ENCODE measurements at regions not wholly inside any gene's neighbourhood (a gene's known extent, or its start where the extent isn't known, plus 50 kb on each side); places are given as distances from the start of the nearest gene placed in this dataset.
"Not testable (repeated sequence)": the region's sequence is repeated elsewhere in the genome, so short reads cannot be mapped to it uniquely, and the experiment has no call there.

- intact Hi-C loops (cut with DNase I), result no loop called here
- Histone ChIP-seq H3K4me3 (no peak overlapping the region), H3K9me3 (no peaks in the 10 kb centered on the region), H3K4me1 (ENCODE audit: insufficient read depth) (no peaks in the 10 kb centered on the region), H3K27ac (no peak overlapping the region), H3K36me3 (no peaks in the 10 kb centered on the region), H3K27me3 (no peaks in the 10 kb centered on the region)
- TF ChIP-seq CTCF (IDR thresholded peaks at IDR 0.05), result no peak
- no peak for TF ChIP-seq EP300 (IDR thresholded peaks at IDR 0.05)
- no peak for TF ChIP-seq POLR2A (IDR thresholded peaks at IDR 0.05)
- 82 to 86% (median 85%) methylated on average over 8 of the region's 8 CpGs for WGBS, 3 donors
- no peak for DNase-seq
Observed at GRCh38 chr12:12008232-12008850, 62.4 kb upstream of the BCL2L14 start.

GRCh38 chr12:12008931-12009611 lies 61.7 kb upstream of the BCL2L14 start:
- no peaks in the 10 kb centered on the region for H3K4me1 ChIP-seq (ENCODE audit: insufficient read depth)
- no peaks in the 10 kb centered on the region for H3K36me3 ChIP-seq
- no peaks in the 10 kb centered on the region for H3K27me3 ChIP-seq
- H3K9me3 ChIP-seq, result no peaks in the 10 kb centered on the region
- TF ChIP-seq EP300 (IDR thresholded peaks at IDR 0.05), result no peak
- no peak for TF ChIP-seq POLR2A (IDR thresholded peaks at IDR 0.05)
- TF ChIP-seq CTCF (IDR thresholded peaks at IDR 0.05), result no peak
- H3K4me3 ChIP-seq, result no peak overlapping the region
- no peak for DNase-seq
- intact Hi-C loops (cut with DNase I), result no loop called here
- 84 to 86% (median 85%) methylated on average over 13 of the region's 13 CpGs for WGBS, 3 donors
- H3K27ac ChIP-seq, result no peak overlapping the region

- H3K27ac ChIP-seq; DNase-seq; H3K36me3 ChIP-seq; H3K4me1 ChIP-seq (ENCODE audit: insufficient read depth); H3K4me3 ChIP-seq; intact Hi-C loops (cut with DNase I); H3K9me3 ChIP-seq; H3K27me3 ChIP-seq: not testable (repeated sequence)
- 82 to 91% (median 88%) methylated on average over 6 of the region's 6 CpGs for WGBS, 3 donors
Observed at GRCh38 chr12:12009749-12010276, 60.9 kb upstream of the BCL2L14 start.

DNA sequence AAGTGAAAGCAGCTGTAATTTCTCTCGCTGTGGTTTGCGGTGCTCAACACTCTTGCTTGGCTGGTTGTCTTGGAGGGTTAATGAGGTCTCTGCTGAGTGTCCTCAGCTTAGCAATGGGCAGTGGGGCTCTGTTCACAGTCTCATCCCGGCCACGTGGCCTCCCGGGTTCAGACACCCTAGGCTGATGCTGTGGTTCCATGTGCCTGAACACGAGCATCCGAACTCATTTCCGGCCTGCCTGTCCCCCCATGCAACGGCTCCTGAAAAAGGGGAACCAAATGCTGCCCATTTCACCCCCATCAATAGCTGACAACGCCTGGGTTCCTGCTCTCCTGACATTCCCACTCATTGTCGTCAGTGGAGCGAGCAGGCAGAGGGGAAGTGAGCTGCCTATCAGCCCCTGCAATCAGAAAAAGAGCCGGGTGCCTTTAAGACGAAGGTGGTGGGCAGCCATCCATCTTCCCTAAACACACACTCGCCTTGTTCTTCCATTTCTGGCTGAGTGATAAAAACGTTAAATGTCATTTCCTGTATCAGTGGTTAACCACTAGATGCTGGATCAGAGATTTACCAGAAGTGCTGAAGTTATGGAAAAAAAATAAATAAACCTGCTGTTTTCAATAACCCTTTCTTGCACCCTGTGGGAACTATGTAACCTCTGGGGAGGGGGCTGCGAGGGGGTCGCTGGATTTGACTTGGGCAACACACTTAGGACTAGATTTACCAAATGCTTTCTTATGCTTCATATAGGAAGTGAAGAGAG lies 60.3 kb upstream of the BCL2L14 start:
- intact Hi-C loops (cut with DNase I), result no loop called here
- H3K4me3 ChIP-seq, result no peak overlapping the region
- H3K27ac ChIP-seq, result no peak overlapping the region
- no peaks in the 10 kb centered on the region for H3K27me3 ChIP-seq
- no peaks in the 10 kb centered on the region for H3K4me1 ChIP-seq (ENCODE audit: insufficient read depth)
- no peaks in the 10 kb centered on the region for H3K9me3 ChIP-seq
- no peak for DNase-seq
- WGBS, 3 donors, result 48 to 57% (median 56%) methylated on average over 18 of the region's 18 CpGs
- TF ChIP-seq CTCF (IDR thresholded peaks at IDR 0.05) (no peak), POLR2A (IDR thresholded peaks at IDR 0.05) (no peak), EP300 (IDR thresholded peaks at IDR 0.05) (no peak)
- H3K36me3 ChIP-seq, result no peaks in the 10 kb centered on the region

Data from ovary (tissue), 7 donors.